Fibroblast of lung (primary cell): ENCODE measurements at regions not wholly inside any gene's neighbourhood (a gene's known extent, or its start where the extent isn't known, plus 50 kb on each side); places are given as distances from the start of the nearest gene placed in this dataset.

Experiments used
- EZH2 ChIP-seq: IDR thresholded peaks from 2 replicates; pipeline ENCODE4 v1.5.1; 2012; ENCODE audit warnings: low read length, control low read depth, mild to moderate bottlenecking; ENCODE audit errors: missing control alignments
- TF ChIP-seq, protein P1 (sequence below), 2 donors: IDR thresholded peaks in 1 of 2; conservative IDR thresholded peaks in 1 of 2; 1 replicate in 1 of 2; 2 replicates in 1 of 2; pipeline ENCODE4 v1.5.1; 2011 to 2012; ENCODE audit warnings: low read length in 2 of 2, control low read depth in 1 of 2, inconsistent platforms in 1 of 2, low read depth in 1 of 2, mild to moderate bottlenecking in 1 of 2

DNA sequence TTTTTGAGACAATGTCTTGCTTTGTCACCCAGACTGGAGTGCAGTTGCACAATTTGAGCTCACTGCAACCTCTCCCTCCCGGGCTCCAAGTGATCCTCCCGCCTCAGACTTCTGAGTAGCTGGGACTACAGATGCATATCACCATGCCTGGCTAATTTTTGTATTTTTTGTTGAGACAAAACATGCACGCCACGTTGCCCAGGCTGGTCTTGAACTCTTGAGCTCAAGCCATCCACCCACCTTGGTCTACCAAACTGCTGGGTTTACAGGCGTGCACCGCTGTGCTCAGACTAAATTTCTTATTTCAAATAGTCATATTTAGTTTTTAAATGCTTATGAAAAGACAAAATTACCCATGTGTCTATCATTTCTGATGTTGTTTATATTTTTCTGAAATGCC lies 2324.1 kb downstream of the MAT2B start:
- TF ChIP-seq, protein P1, sequence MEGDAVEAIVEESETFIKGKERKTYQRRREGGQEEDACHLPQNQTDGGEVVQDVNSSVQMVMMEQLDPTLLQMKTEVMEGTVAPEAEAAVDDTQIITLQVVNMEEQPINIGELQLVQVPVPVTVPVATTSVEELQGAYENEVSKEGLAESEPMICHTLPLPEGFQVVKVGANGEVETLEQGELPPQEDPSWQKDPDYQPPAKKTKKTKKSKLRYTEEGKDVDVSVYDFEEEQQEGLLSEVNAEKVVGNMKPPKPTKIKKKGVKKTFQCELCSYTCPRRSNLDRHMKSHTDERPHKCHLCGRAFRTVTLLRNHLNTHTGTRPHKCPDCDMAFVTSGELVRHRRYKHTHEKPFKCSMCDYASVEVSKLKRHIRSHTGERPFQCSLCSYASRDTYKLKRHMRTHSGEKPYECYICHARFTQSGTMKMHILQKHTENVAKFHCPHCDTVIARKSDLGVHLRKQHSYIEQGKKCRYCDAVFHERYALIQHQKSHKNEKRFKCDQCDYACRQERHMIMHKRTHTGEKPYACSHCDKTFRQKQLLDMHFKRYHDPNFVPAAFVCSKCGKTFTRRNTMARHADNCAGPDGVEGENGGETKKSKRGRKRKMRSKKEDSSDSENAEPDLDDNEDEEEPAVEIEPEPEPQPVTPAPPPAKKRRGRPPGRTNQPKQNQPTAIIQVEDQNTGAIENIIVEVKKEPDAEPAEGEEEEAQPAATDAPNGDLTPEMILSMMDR (conservative IDR thresholded peaks at IDR 0.05 in 1 of 2, IDR thresholded peaks at IDR 0.05 in 1 of 2; ENCODE audit: low read depth in 1 of 2, low read length in 2 of 2): no peak
- TF ChIP-seq EZH2: no peak
